ENCODE measurements at regions not wholly inside any gene's neighbourhood (a gene's known extent, or its start where the extent isn't known, plus 50 kb on each side); places are given as distances from the start of the nearest gene placed in this dataset.
"Not testable (repeated sequence)": the region's sequence is repeated elsewhere in the genome, so short reads cannot be mapped to it uniquely, and the experiment has no call there.

- DNase-seq (ENCODE audit: low read depth in 2 of 3, low spot score in 2 of 3): not testable (repeated sequence)
Observed at GRCh38 chr16:29186306-29187220, 201.7 kb downstream of the LAT start.

DNA sequence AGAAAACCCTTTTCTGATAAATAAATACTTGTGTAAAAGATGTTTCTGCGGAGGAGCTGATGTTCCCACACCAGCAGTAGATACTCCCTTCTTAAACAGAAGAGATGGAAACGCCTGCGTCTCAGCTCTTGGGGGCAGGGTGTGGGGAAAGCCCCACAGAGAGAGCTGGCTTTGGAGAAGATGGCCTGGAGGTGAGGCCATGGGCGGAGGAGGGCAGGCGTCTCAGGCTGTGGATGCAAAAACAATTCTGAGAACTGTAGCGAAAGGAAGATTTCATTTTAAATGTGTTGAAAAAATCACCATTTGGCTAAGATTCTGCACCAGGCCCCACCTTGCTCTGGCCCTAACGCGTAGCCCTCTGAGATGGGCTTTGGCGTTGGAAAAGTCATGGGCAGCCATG, 201.0 kb downstream of the LAT start:
- DNase-seq (ENCODE audit: low read depth in 2 of 3, low spot score in 2 of 3): not testable (repeated sequence)

DNA sequence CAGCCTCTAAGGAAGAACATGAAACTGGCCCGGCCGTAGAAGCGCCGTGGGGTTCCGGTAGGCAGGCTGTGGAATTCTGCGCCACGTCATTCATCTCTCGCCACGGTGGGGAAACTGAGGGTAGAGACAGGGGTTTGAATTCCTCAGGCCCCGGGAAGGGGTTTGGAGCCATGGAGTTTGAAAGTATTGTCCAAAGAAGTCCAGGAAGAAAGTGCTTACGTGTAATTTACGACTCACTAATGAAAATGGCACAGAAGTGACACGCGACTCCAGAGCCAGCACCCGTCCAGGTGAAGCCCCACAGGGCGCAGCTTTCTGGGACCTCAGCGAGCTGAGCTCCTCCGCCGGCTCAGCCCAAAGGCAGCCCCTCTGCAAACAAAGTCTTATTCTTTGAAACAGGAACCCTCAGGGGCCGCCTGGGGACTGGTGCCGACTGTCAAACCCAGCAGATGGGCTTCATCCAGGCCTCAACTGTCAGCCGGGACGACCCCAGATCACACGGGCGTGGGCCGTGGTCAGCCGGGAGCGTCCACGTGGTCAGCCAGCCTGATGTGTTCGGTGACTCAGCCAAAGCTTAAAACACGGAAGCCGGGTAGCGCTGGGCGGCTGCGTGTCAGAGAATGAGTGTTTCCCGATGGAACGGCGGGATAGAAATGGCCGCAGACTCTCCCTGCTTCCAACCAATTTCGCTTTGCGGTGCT, 200.0 kb downstream of the LAT start:
- DNase-seq (ENCODE audit: low read depth in 2 of 3, low spot score in 2 of 3): not testable (repeated sequence)

GRCh38 chr16:29182940-29183868, 198.4 kb downstream of the LAT start:
- not testable (repeated sequence) for DNase-seq (ENCODE audit: low read depth in 2 of 3, low spot score in 2 of 3)

DNA sequence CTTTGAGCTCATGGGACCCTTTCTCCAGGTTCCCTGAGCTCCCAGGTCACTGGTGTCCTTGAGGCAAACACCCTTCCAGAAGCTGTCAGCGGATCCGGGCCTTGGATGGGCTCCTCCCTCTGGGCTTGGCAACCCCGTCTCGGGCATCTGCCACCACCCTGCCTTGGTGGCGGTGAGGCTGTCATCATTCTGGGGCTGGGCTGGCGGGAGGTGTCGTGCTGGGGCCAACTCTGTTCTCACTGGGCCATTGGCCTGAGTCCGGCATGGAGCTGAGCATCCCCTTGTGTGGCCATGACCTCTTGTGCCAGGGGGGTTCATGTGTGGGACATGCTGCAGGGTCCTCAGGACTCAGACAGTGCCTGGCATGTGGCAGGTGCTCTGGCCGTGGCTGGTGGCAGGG, 197.6 kb downstream of the LAT start:
- no peak for DNase-seq (ENCODE audit: low read depth in 2 of 3, low spot score in 2 of 3)

GRCh38 chr16:29181921-29182411, 197.1 kb downstream of the LAT start:
- DNase-seq (ENCODE audit: low read depth in 2 of 3, low spot score in 2 of 3): not testable (repeated sequence)

- not testable (repeated sequence) for DNase-seq (ENCODE audit: low read depth in 2 of 3, low spot score in 2 of 3)
Observed at GRCh38 chr16:29181254-29181780, 196.5 kb downstream of the LAT start.

DNA sequence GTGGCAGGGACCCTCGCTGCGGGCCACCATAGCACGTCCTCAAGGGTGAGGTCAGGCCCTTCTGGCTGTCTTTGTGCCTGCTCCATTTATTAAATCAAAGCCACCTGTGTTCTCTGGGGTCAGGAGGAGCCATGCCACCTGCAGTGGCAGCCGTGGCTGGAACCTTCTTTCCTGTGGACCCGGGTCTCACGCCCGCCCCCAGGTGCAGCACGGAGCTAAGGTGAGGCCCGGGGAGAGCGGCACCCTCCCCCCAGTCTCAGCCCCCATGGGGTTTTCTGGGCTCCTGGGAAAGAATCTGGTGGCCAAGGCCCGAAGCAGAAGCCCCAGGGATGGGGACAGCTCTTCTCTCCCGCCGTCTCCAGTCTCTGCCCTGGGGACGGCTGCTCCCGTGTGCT, 195.4 kb downstream of the LAT start:
- not testable (repeated sequence) for DNase-seq (ENCODE audit: low read depth in 2 of 3, low spot score in 2 of 3)

DNA sequence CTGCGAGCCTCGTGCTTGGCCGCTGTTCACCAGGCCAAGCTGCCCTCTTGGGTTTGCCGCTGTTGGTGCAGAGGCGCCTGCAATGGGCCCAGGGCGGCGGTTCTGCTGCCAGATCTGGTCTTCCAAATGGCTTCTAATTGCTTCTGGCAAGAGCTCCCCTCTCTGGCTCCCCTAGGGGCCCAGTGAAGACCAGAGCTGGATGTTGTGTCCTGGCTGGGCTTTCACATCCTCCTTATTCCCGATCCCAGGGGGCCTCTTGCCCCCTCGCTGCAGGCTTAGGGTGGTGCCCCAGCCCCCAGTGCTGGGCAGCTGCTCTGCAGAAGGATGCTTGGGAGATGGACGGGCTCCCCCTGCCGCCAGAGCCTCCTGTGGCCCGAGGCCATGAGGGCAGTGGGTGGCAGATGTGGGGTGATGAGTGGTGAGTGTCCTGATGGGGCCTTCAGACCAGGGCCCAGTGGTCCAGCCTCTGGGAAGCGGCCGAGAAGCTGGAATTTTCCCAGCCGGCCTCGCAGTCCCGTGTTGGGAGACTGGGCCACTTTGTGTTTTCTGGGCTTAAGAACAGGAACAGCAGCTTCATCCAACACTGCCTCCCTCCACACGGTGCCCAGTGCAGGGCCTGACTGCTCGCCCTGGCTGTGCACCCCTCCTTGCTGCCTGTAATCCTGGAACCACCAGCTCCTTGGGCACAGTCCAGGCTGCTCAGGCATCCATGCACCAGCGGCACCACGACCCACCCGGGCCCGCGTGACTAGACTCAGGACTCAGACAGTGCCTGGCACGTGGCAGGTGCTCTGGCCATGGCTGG, 194.8 kb downstream of the LAT start:
- DNase-seq (ENCODE audit: low read depth in 2 of 3, low spot score in 2 of 3): not testable (repeated sequence)

GRCh38 chr16:29177888-29178726, 193.3 kb downstream of the LAT start:
- not testable (repeated sequence) for DNase-seq (ENCODE audit: low read depth in 2 of 3, low spot score in 2 of 3)

GRCh38 chr16:29177203-29177887, 192.5 kb downstream of the LAT start:
- DNase-seq (ENCODE audit: low read depth in 2 of 3, low spot score in 2 of 3): not testable (repeated sequence)

DNA sequence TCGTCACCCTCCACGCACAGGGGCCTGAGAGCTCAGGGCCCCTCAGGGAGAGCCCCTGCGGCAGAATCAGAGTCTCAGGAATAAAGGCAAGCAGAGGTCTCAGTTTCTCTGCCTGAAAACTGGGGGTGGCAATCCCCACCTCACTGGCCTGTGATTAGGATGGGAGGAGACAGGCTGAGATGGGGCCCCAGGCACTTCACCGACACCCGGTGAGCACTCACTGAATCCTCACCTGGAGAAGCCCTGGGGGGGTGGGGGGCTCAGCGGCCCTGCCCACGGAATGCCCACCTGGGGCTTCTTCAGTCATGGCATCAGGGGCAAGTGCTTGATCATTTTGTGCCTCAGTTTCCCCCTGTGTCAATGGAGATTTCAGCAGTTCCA, 192.0 kb downstream of the LAT start:
- DNase-seq (ENCODE audit: low read depth in 2 of 3, low spot score in 2 of 3): not testable (repeated sequence)

DNA sequence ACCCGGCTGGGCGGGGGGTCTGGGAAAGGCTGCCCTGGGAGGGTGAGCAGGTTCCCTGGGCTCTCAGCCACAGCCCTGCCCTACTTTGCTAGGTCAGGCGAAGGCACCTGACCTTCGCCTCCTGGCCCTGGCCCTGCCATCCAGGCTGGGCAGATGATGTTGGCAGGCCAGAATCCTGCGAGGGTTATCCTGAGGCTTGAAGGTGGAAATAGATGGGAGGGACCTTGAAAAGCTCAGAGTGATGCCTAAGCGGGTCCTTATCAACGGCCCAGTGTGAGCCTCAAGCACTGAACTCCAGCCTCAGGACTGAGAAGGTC, 191.3 kb downstream of the LAT start:
- not testable (repeated sequence) for DNase-seq (ENCODE audit: low read depth in 2 of 3, low spot score in 2 of 3)

DNA sequence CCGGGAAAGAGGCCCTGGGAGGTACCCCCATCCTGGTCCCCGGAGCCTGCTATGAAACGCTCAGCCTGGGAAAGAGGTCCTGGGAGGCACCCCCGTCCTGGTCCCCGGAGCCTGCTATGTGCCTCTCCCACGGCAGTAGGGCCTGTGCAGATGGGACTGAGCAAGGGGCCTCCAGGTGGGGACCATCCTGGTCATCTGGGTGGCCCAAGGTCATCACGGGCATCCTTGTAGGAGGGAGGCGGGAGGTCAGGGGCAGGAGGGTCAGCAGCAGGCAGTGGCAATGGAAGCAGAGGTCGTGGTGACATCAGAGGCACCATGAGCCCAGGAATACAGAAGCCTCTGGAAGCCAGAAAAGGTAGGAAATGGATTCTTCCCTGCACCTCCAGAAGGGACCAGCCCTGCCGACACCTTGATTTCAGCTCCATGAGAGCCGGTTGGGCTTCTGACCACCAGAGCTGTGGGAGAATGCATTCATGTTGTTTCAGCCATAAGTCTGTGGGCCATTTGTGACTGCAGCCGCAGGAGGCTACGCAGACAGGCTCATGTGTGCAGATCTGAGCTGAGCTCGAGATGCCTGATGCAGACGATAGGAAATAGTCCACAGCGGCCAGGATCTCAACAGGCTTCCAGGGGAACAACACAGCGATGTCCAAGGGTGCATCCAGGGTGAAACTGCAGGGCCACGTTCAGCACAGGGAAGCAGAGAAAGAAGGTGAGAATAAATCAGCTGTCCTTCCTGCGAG, 190.7 kb downstream of the LAT start:
- not testable (repeated sequence) for DNase-seq (ENCODE audit: low read depth in 2 of 3, low spot score in 2 of 3)

DNA sequence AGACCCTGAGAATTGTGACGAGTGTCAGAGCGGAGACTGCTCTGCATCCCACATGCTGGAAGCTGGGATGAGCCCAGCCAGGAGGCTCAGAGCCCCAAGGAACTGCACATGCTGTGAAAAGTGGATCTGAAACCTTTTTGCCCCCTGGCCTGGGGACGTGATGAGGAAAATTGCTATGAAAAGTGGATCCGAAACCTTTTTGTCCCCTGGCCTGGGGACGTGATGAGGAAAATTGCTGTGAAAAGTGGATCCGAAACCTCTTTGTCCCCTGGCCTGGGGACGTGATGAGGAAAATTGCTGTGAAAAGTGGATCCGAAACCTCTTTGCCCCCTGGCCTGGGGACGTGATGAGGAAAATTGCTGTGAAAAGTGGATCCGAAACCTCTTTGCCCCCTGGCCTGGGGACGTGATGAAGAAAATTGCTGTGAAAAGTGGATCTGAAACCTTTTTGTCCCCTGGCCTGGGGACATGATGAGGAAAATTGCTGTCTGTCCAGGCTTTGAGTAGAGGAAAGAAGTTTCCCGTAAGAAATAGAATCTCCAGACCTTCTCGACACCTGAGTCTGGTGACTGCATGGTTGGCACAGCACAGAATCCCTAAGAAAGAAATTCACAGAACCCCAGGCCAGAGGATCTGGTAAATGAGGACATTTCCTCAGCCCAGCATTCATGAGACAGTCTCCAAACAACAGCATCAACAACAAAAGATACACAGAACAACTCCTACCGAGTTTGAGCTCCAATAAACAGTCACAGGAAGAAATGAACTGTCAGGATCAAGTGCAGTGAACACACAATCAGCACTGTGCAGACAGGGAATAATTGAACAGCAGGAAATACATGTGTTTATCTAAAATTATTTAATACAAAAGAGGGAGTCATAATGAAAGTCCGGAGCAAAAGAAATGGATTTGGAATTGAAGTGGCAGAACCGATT, 188.8 kb downstream of the LAT start:
- DNase-seq (ENCODE audit: low read depth in 2 of 3, low spot score in 2 of 3): not testable (repeated sequence)

DNA sequence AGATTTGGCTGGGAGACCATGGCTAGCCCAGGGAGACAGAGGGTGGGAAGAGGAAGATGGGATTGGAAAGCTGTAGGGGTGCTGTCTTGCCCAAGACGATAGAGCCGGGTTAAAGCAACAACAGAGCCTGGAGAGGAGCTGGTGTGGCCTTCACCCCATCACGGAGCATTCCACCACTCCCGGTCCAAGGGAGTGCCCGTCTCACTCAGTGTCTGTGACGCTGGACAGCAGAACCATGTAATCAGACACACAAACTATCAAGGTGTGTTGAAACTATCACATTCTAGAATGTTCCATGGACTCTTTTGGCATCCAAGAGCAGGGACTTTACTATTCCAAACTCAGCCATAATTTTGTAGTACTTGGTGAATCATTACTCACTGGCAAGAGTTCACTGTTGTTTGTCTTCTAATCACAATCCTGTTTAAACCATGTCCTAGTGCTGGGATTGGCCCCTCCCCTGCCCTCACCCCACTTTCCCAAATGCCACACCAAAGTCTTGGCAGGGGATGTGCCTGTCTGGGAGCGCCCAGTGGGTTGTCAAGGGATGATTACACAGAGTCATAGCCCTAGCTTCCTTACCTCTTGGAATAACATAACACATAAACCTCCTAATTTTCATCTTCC, 187.4 kb downstream of the LAT start:
- DNase-seq (ENCODE audit: low read depth in 2 of 3, low spot score in 2 of 3): not testable (repeated sequence)

Measured in activated CD8-positive, alpha-beta memory T cell treated with anti-CD3 and anti-CD28 coated beads for 48 hours (primary cell).